Activated B cell treated with CpG ODN at 0.5 μM for 24 hours (primary cell): ENCODE measurements at regions not wholly inside any gene's neighbourhood (a gene's known extent, or its start where the extent isn't known, plus 50 kb on each side); places are given as distances from the start of the nearest gene placed in this dataset.
"Not testable (repeated sequence)": the region's sequence is repeated elsewhere in the genome, so short reads cannot be mapped to it uniquely, and the experiment has no call there.

Experiments used
- ATAC-seq: fragments of 200-7000 bp; cut with Tn5 transposase; one replicate; pipeline ENCODE4 v1.10.0; 2021; ENCODE audit warnings: low read depth, mild to moderate bottlenecking, moderate library complexity
- CTCF ChIA-PET: fragments of 350-600 bp; sonication (Branson Sonifier 250); formaldehyde crosslinking; loops from one replicate; lab custom pipeline; 2021; ENCODE audit warnings: antibody characterized with exemption; lab: Charles Lee
- POLR2A ChIA-PET: fragments of 350-600 bp; sonication (Branson Sonifier 250); formaldehyde crosslinking; loops from one replicate; lab custom pipeline; 2021; ENCODE audit warnings: antibody characterized with exemption; lab: Charles Lee
- DNase-seq: peaks from one replicate; pipeline ENCODE4 v3.0.0; 2022
- H3K27ac Mint-ChIP-seq: one replicate; pipeline ENCODE4 v1.8.0; 2020; ENCODE audit warnings: mixed read lengths
- H3K27me3 Mint-ChIP-seq: one replicate; pipeline ENCODE4 v1.8.0; 2021; ENCODE audit warnings: mixed read lengths
- H3K36me3 Mint-ChIP-seq: one replicate; pipeline ENCODE4 v1.8.0; 2021; ENCODE audit warnings: low read depth, mixed read lengths
- H3K4me1 Mint-ChIP-seq: one replicate; pipeline ENCODE4 v1.8.0; 2021; ENCODE audit warnings: mixed read lengths
- H3K4me3 Mint-ChIP-seq: one replicate; pipeline ENCODE4 v1.8.0; 2020; ENCODE audit warnings: mild to moderate bottlenecking, mixed read lengths
- H3K9me3 Mint-ChIP-seq: one replicate; pipeline ENCODE4 v1.8.0; 2020; ENCODE audit warnings: mixed read lengths
- CTCF ChIP-seq: fragments of 200-600 bp; IDR thresholded peaks from one replicate; pipeline ENCODE4 v1.8.0; 2022; ENCODE audit warnings: antibody characterized with exemption, mild to moderate bottlenecking
- intact Hi-C: fragments of 100-400 bp; cut with micrococcal nuclease; formaldehyde crosslinking; loops from one replicate; pipeline ENCODE4 v1.15.1; 2024

- ChIA-PET CTCF (no interaction called here), POLR2A (no interaction called here)
- DNase-seq (no peak), ATAC-seq (no peak)
- intact Hi-C loops, result loop anchor here (10.0 kb wide), 1 partner anchor 1152 kb away; no protein-coding TSS in a partner anchor
- TF ChIP-seq CTCF, result no peak
- H3K9me3 Mint-ChIP-seq, result no peaks in the 10 kb centered on the region
- H3K27me3 Mint-ChIP-seq, result no peaks in the 10 kb centered on the region
- H3K36me3 Mint-ChIP-seq, result no peaks in the 10 kb centered on the region
- no peak overlapping the region for H3K4me3 Mint-ChIP-seq
- no peaks in the 10 kb centered on the region for H3K4me1 Mint-ChIP-seq
- H3K27ac Mint-ChIP-seq, result no peak overlapping the region
Observed at GRCh38 chr5:119746984-119747383, 117.6 kb downstream of the FAM170A start.

- ChIA-PET POLR2A (no interaction called here), CTCF (no interaction called here)
- no peak for TF ChIP-seq CTCF
- Mint-ChIP-seq H3K9me3 (no peaks in the 10 kb centered on the region), H3K27ac (no peak overlapping the region), H3K4me1 (no peaks in the 10 kb centered on the region), H3K4me3 (no peak overlapping the region), H3K27me3 (peaks cover 5% of the 10 kb centered on the region), H3K36me3 (no peaks in the 10 kb centered on the region)
- intact Hi-C loops, result no loop called here
- no peak for ATAC-seq
- no peak for DNase-seq
Observed at GRCh38 chr5:119750887-119751733, 121.8 kb downstream of the FAM170A start.

GRCh38 chr5:119751734-119752094, 122.4 kb downstream of the FAM170A start:
- DNase-seq (no peak), ATAC-seq (no peak)
- intact Hi-C loops, result no loop called here
- H3K27ac Mint-ChIP-seq, result no peak overlapping the region
- ChIA-PET CTCF (no interaction called here), POLR2A (no interaction called here)
- no peaks in the 10 kb centered on the region for H3K36me3 Mint-ChIP-seq
- H3K4me1 Mint-ChIP-seq, result no peaks in the 10 kb centered on the region
- peaks cover 8% of the 10 kb centered on the region for H3K27me3 Mint-ChIP-seq
- H3K4me3 Mint-ChIP-seq, result no peak overlapping the region
- no peak for TF ChIP-seq CTCF
- H3K9me3 Mint-ChIP-seq, result no peaks in the 10 kb centered on the region

- ChIA-PET POLR2A (no interaction called here), CTCF (no interaction called here)
- peaks cover 8% of the 10 kb centered on the region for H3K27me3 Mint-ChIP-seq
- no peaks in the 10 kb centered on the region for H3K4me1 Mint-ChIP-seq
- DNase-seq (no peak), ATAC-seq (no peak)
- no peak for TF ChIP-seq CTCF
- no peaks in the 10 kb centered on the region for H3K36me3 Mint-ChIP-seq
- intact Hi-C loops, result no loop called here
- no peak overlapping the region for H3K27ac Mint-ChIP-seq
- H3K4me3 Mint-ChIP-seq, result no peak overlapping the region
- H3K9me3 Mint-ChIP-seq, result no peaks in the 10 kb centered on the region
Observed at GRCh38 chr5:119752921-119753886, 123.8 kb downstream of the FAM170A start.

GRCh38 chr5:119754825-119755224, 125.5 kb downstream of the FAM170A start:
- intact Hi-C loops, CTCF ChIA-PET: not testable (repeated sequence)

More at GRCh38 chr5:119754825-119755224, 125.5 kb downstream of the FAM170A start:
- POLR2A ChIA-PET, H3K27ac Mint-ChIP-seq, H3K9me3 Mint-ChIP-seq, H3K4me3 Mint-ChIP-seq, H3K36me3 Mint-ChIP-seq, DNase-seq, H3K27me3 Mint-ChIP-seq, H3K4me1 Mint-ChIP-seq, ATAC-seq: not testable (repeated sequence)
